A549 (cell line): ENCODE measurements at regions not wholly inside any gene's neighbourhood (a gene's known extent, or its start where the extent isn't known, plus 50 kb on each side); places are given as distances from the start of the nearest gene placed in this dataset.

Experiments
- ATAC-seq, 2 experiments: fragments of 200-7000 bp in 1 of 2; fragments of >200 bp in 1 of 2; cut with Nextera tagmentation in 1 of 2; cut with Tn5 transposase in 1 of 2; 3 replicates each; pipeline versions ENCODE4 v1.8.0 to v1.9.1; 2018 to 2020; ENCODE audit warnings: mild to moderate bottlenecking in 1 of 2, moderate library complexity in 1 of 2
- CTCF ChIA-PET: fragments of 300-600 bp; sonication (Branson Sonifier 250); formaldehyde crosslinking; extraction: SDS; loops from one replicate; lab custom pipeline; 2021; ENCODE audit warnings: antibody characterized with exemption, inconsistent platforms; lab: Yijun Ruan, JAX
- POLR2A ChIA-PET: fragments of 350-600 bp; formaldehyde crosslinking; extraction: SDS; loops from one replicate; lab custom pipeline; 2021; ENCODE audit warnings: antibody characterized with exemption, inconsistent platforms; lab: Yijun Ruan, JAX
- DNase-seq, 2 experiments: peaks; one replicate each; pipeline versions ENCODE4 v3.0.0 to v3.0.0-alpha.2; 2011 to 2016; ENCODE audit warnings: low read depth in 1 of 2, low spot score in 1 of 2
- FAIRE-seq: peaks from 2 replicates; lab custom pipeline; 2011; peaks lifted over from hg19 to GRCh38; lab: Jason Lieb, UNC
- H3K27ac ChIP-seq, 2 experiments: fragments of >200 bp; sonication (Bioruptor Twin); formaldehyde crosslinking; 3 replicates each; pipeline ENCODE4 v1.5.1; 2016 to 2017
- H3K4me1 ChIP-seq: fragments of >200 bp; sonication (Bioruptor Twin); formaldehyde crosslinking; 3 replicates; pipeline ENCODE4 v1.6.1; 2016
- H3K4me2 ChIP-seq: fragments of >200 bp; sonication (Bioruptor Twin); formaldehyde crosslinking; 3 replicates; pipeline ENCODE4 v1.6.1; 2016
- H3K4me3 ChIP-seq: fragments of >200 bp; sonication (Bioruptor Twin); formaldehyde crosslinking; 3 replicates; pipeline ENCODE4 v1.5.1; 2016
- H3K9me3 ChIP-seq: fragments of >200 bp; sonication (Bioruptor Twin); formaldehyde crosslinking; 3 replicates; pipeline ENCODE4 v1.6.1; 2016
- ATOH8 ChIP-seq: fragments of 250-450 bp; sonication (Bioruptor Pico); IDR thresholded peaks from 2 replicates; pipeline ENCODE4 v1.5.0; 2020; ENCODE audit warnings: low read depth, mild to moderate bottlenecking, moderate library complexity
- BCL3 ChIP-seq: fragments of >200 bp; sonication (Bioruptor Twin); formaldehyde crosslinking; IDR thresholded peaks from 3 replicates; pipeline ENCODE4 v1.6.1; 2016
- CBX8 ChIP-seq: fragments of 200-600 bp; sonication (generic); IDR thresholded peaks from 2 replicates; pipeline ENCODE4 v1.6.1; 2016
- CEBPB ChIP-seq, 2 experiments: fragments of >200 bp in 1 of 2; sonication (Bioruptor Twin) in 1 of 2; formaldehyde crosslinking in 1 of 2; IDR thresholded peaks; 2 replicates each; pipeline ENCODE4 v1.6.1; 2012 to 2016
- CHD2 ChIP-seq: fragments of 150-350 bp; IDR thresholded peaks from 2 replicates; pipeline ENCODE4 v1.6.1; 2014; ENCODE audit warnings: low read length; ENCODE audit not compliant: partially characterized antibody
- E2F6 ChIP-seq: IDR thresholded peaks from 2 replicates; pipeline ENCODE4 v1.6.1; 2012; ENCODE audit warnings: low read depth, borderline replicate concordance
- EHF ChIP-seq: fragments of 250-450 bp; sonication (Bioruptor Pico); IDR thresholded peaks from 2 replicates; pipeline ENCODE4 v1.5.0; 2020; ENCODE audit warnings: mild to moderate bottlenecking
- EHMT2 ChIP-seq: fragments of 200-600 bp; sonication (generic); IDR thresholded peaks from 2 replicates; pipeline ENCODE4 v1.6.1; 2016; ENCODE audit warnings: antibody characterized with exemption, low read depth, mild to moderate bottlenecking, moderate library complexity
- EP300 ChIP-seq, 2 experiments: fragments of >200 bp; sonication (Bioruptor Twin); formaldehyde crosslinking; IDR thresholded peaks; 2 replicates in 1 of 2; 3 replicates in 1 of 2; pipeline ENCODE4 v1.6.1; 2016 to 2017
- HDAC2 ChIP-seq: fragments of 200-600 bp; sonication (generic); IDR thresholded peaks from 2 replicates; pipeline ENCODE4 v1.6.1; 2016
- HOXB13 ChIP-seq: fragments of 250-450 bp; sonication (Bioruptor Pico); IDR thresholded peaks from 2 replicates; pipeline ENCODE4 v1.5.0; 2020; ENCODE audit warnings: low read depth, mild to moderate bottlenecking, moderate library complexity
- JUN ChIP-seq, 2 experiments: fragments of >200 bp; sonication (Bioruptor Twin); formaldehyde crosslinking; IDR thresholded peaks; 2 replicates in 1 of 2; 3 replicates in 1 of 2; pipeline ENCODE4 v1.6.1; 2016 to 2017
- JUNB ChIP-seq: fragments of >200 bp; sonication (Bioruptor Twin); formaldehyde crosslinking; IDR thresholded peaks from 2 replicates; pipeline ENCODE4 v1.6.1; 2016
- KDM1A ChIP-seq: fragments of 200-600 bp; sonication (generic); IDR thresholded peaks from 2 replicates; pipeline ENCODE4 v1.6.1; 2016; ENCODE audit warnings: low read depth, mild to moderate bottlenecking
- KDM5A ChIP-seq: fragments of 200-600 bp; sonication (generic); IDR thresholded peaks from 2 replicates; pipeline ENCODE4 v1.6.1; 2016; ENCODE audit warnings: antibody characterized with exemption, mild to moderate bottlenecking
- MAFK ChIP-seq: fragments of 450-650 bp; IDR thresholded peaks from 2 replicates; pipeline ENCODE4 v1.6.1; 2014; ENCODE audit not compliant: partially characterized antibody
- MYC ChIP-seq: IDR thresholded peaks from 2 replicates; pipeline ENCODE4 v1.6.1; 2012; ENCODE audit warnings: mild to moderate bottlenecking, inconsistent platforms, low read length, improper control_type of control experiment, borderline replicate concordance
- NFE2L2 ChIP-seq: fragments of 150-350 bp; conservative IDR thresholded peaks from 2 replicates; pipeline ENCODE4 v1.6.1; 2014; ENCODE audit warnings: low read length
- NR3C1 ChIP-seq: fragments of >200 bp; sonication (Bioruptor Twin); formaldehyde crosslinking; IDR thresholded peaks from 3 replicates; pipeline ENCODE4 v1.6.1; 2017
- PBX3 ChIP-seq: IDR thresholded peaks from 2 replicates; pipeline ENCODE4 v1.6.1; 2012
- POLR2A ChIP-seq: IDR thresholded peaks from 2 replicates; pipeline ENCODE4 v1.6.1; 2012; ENCODE audit warnings: mild to moderate bottlenecking, low read length
- POLR2AphosphoS2 ChIP-seq: conservative IDR thresholded peaks from 2 replicates; pipeline ENCODE4 v1.6.1; 2012; ENCODE audit warnings: low read length, improper control_type of control experiment, inconsistent platforms
- RAD21 ChIP-seq, 2 experiments: fragments of >200 bp in 1 of 2; sonication (Bioruptor Twin) in 1 of 2; formaldehyde crosslinking in 1 of 2; IDR thresholded peaks in 1 of 2; conservative IDR thresholded peaks in 1 of 2; 2 replicates in 1 of 2; 3 replicates in 1 of 2; pipeline ENCODE4 v1.6.1; 2012 to 2018; ENCODE audit warnings: inconsistent platforms in 1 of 2
- RARB ChIP-seq: fragments of 250-450 bp; sonication (Bioruptor Pico); IDR thresholded peaks from 2 replicates; pipeline ENCODE4 v1.8.0; 2021; ENCODE audit warnings: mild to moderate bottlenecking, moderate library complexity
- RFX5 ChIP-seq: fragments of 450-650 bp; IDR thresholded peaks from 2 replicates; pipeline ENCODE4 v1.7.1; 2014; ENCODE audit warnings: antibody characterized with exemption, mild to moderate bottlenecking, moderate library complexity
- RNF2 ChIP-seq: fragments of 200-600 bp; sonication (generic); IDR thresholded peaks from 2 replicates; pipeline ENCODE4 v1.6.1; 2016; ENCODE audit warnings: low read depth, mild to moderate bottlenecking, antibody characterized with exemption, moderate library complexity, borderline replicate concordance
- TFCP2L1 ChIP-seq: fragments of 250-450 bp; sonication (Bioruptor Pico); IDR thresholded peaks from 2 replicates; pipeline ENCODE4 v1.5.0; 2021; ENCODE audit warnings: mild to moderate bottlenecking
- TP53 ChIP-seq: fragments of 250-450 bp; sonication (Bioruptor Pico); IDR thresholded peaks from 2 replicates; pipeline ENCODE4 v1.5.0; 2021; ENCODE audit warnings: mild to moderate bottlenecking, moderate library complexity
- ZFP36 ChIP-seq: fragments of 450-650 bp; IDR thresholded peaks from 2 replicates; pipeline ENCODE4 v1.6.1; 2014; ENCODE audit warnings: borderline replicate concordance; ENCODE audit not compliant: partially characterized antibody
- WGBS: methylation state at CpG from one replicate; pipeline ENCODE4 v1.1.6; 2017; ENCODE audit errors: missing lambda C conversion rate; 5-methylcytosine and 5-hydroxymethylcytosine counted together

- 43% methylated on average over 3 of the region's 4 CpGs for WGBS
- Histone ChIP-seq H3K4me3 (no peak overlapping the region), H3K9me3 (no peaks in the 10 kb centered on the region), H3K4me1 (no peaks in the 10 kb centered on the region), H3K27ac (no peak overlapping the region), H3K4me2 (no peak overlapping the region)
- CTCF ChIA-PET, result interaction anchor here (0.9 kb wide), 1 partner anchor 53 kb away, joined by 3 read pairs; no protein-coding TSS in a partner anchor
- ATAC-seq (peak in 1 of 2 experiments; percentile 58; a peak in 2 of 6 replicates), FAIRE-seq (no peak), DNase-seq (no peak)
- TF ChIP-seq ATOH8 (CRISPR knock-in tag), result no peak
- TF ChIP-seq CBX8, result no peak
- no peak for TF ChIP-seq CHD2
- no peak for TF ChIP-seq CEBPB (IDR thresholded peaks at IDR 0.05)
- TF ChIP-seq POLR2AphosphoS2, result no peak
- TF ChIP-seq JUN (IDR thresholded peaks at IDR 0.05), result no peak
- no peak for TF ChIP-seq EHMT2
- TF ChIP-seq POLR2A, result no peak
- TF ChIP-seq PBX3, result no peak
- TF ChIP-seq TP53 (CRISPR knock-in tag), result no peak
- no peak for TF ChIP-seq E2F6
- TF ChIP-seq NFE2L2, result no peak
- TF ChIP-seq TFCP2L1, result no peak
- TF ChIP-seq MAFK, result no peak
- TF ChIP-seq EP300 (IDR thresholded peaks at IDR 0.05), result no peak
- TF ChIP-seq MYC, result no peak
- no peak for TF ChIP-seq HDAC2
- no peak for TF ChIP-seq RAD21 (conservative IDR thresholded peaks at IDR 0.05 in 1 of 2, IDR thresholded peaks at IDR 0.05 in 1 of 2)
- no peak for TF ChIP-seq RARB (CRISPR knock-in tag)
- POLR2A ChIA-PET, result no interaction called here
These were observed 690.5 kb upstream of the NR5A2 start for GRCh38 chr1:199336745-199337640.

- ATAC-seq (no peak), FAIRE-seq (no peak), DNase-seq (no peak)
- POLR2A ChIA-PET, result no interaction called here
- TF ChIP-seq EHF (CRISPR knock-in tag), result no peak
- no peak for TF ChIP-seq BCL3
- Histone ChIP-seq H3K9me3 (no peaks in the 10 kb centered on the region), H3K27ac (no peak overlapping the region), H3K4me1 (no peaks in the 10 kb centered on the region), H3K4me3 (no peak overlapping the region), H3K4me2 (no peak overlapping the region)
- whole genome bisulfite sequencing, result 0% methylated on average over 1 of the region's 1 CpG
- CTCF ChIA-PET, result no interaction called here
These were observed 688.8 kb upstream of the NR5A2 start for GRCh38 chr1:199338760-199339159.

GRCh38 chr1:199352351-199352750 is 675.2 kb upstream of the NR5A2 start:
- WGBS, result 17% methylated on average over 5 of the region's 5 CpGs
- POLR2A ChIA-PET, result no interaction called here
- Histone ChIP-seq H3K9me3 (no peaks in the 10 kb centered on the region), H3K4me2 (no peak overlapping the region), H3K27ac (no peak overlapping the region), H3K4me1 (no peaks in the 10 kb centered on the region), H3K4me3 (no peak overlapping the region)
- CTCF ChIA-PET, result no interaction called here
- ATAC-seq, result no peak
- no peak for FAIRE-seq
- no peak for DNase-seq
- TF ChIP-seq NR3C1 (no peak), RFX5 (no peak), HOXB13 (no peak), POLR2A (no peak), CHD2 (no peak), ZFP36 (no peak), JUNB (no peak), EP300 (IDR thresholded peaks at IDR 0.05) (no peak), ATOH8 (CRISPR knock-in tag) (no peak), TP53 (CRISPR knock-in tag) (no peak), KDM1A (no peak), KDM5A (no peak), RAD21 (conservative IDR thresholded peaks at IDR 0.05 in 1 of 2, IDR thresholded peaks at IDR 0.05 in 1 of 2) (no peak), RNF2 (no peak)
